NCI-H82 (cell line): ENCODE measurements at regions not wholly inside any gene's neighbourhood (a gene's known extent, or its start where the extent isn't known, plus 50 kb on each side); places are given as distances from the start of the nearest gene placed in this dataset.

Source experiments
- DNase-seq: peaks from one replicate; lab custom pipeline; 2025; lab: John Stamatoyannopoulos, UW

GRCh38 chr3:194837457-194838127 is 151.9 kb downstream of the FAM43A start:
- DNase-seq = no peak

DNA sequence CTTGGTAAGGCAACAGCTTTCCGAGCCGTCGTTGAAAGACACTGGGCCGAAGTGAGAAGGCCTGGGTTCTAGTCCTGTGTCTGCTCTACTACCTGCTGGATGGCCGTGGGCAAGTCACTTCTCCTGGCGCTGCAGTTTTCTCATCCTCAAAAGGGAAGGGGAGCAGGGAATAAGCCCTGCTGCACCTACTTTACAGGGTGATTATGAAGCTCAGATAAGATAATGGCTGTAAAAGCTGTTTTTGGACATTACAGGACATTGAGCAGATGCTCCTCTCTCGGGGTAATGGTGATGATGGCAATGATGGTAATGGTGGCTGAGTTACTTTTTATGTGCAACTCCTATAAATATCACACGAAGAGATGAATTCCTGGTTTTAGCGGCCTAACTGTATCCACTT is 152.6 kb downstream of the FAM43A start:
- DNase-seq = no peak

DNA sequence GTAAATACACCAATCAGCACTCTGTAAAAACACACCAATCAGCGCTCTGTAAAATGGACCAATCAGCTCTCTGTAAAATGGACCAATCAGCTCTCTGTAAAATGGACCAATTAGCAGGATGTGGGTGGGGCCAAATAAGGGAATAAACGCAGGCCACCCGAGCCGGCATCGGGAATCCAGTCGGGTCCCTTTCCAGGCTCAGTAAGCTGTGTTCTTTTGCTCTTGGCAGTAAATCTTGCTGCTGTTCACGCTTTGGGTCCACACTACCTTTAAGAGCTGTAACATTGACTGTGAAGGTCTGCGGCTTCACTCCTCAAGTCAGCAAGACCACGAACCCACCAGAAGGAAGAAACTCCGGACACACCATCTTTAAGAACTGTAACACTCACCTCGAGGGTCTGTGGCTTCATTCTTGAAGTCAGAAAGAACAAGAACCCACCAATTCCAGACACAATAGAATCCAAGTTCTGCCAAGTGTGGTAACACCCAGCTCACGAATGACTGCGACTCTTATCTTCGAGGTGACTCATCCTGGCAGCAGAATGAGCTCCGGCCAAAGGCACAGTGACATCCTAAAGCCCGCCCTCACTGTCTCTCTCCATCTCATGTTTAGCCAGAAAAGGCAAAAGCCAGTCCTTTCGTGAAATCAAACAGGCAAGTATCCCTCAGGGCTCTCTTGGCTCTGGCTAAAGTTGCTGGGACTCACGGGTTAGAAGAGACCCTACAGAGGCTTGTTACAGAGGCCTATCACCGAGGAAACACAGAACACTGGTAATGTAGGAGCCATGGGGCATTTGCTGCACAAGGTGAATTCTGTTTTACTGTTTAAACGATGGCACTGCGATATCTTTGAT is 155.2 kb downstream of the FAM43A start:
- no peak for DNase-seq

- no peak for DNase-seq
These were observed 155.8 kb downstream of the FAM43A start for GRCh38 chr3:194841515-194841841.

- DNase-seq = no peak
These were observed 157.9 kb downstream of the FAM43A start for GRCh38 chr3:194843556-194843955.

GRCh38 chr3:194844046-194844445 is 158.4 kb downstream of the FAM43A start:
- no peak for DNase-seq

DNA sequence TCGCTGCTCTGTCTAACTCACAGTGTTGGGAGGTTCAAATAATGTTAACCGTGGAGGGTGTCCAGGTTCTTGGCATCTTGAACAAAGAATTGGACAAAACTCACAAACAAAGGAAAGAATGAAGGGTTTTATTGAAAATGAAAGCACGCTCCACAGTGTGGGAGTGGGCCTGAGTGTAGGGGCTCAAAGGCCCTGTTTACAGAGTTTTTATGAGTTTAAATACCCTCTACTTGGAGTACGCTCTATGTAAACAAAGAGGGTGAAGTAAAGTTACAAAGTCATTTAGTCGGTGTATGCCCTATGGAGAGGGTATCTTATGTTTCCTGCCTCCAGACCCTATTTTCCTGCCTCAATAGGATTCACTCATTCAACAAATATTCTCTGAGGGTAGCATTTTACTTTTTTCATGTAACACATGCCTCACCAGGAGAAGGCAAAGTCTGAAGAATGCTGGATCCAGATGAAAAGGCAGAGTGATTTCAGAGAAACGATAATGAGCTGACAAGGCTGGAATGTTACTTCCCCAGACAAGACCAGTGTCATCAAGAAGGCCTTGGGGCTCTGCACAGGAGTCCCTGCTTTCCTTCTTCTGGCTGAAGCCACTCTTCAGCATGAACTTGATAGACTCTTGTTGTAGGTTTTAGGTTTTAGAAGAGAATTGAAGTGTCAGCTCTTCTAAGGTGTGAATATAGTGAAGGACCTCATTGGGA is 163.6 kb downstream of the FAM43A start:
- no peak for DNase-seq

DNA sequence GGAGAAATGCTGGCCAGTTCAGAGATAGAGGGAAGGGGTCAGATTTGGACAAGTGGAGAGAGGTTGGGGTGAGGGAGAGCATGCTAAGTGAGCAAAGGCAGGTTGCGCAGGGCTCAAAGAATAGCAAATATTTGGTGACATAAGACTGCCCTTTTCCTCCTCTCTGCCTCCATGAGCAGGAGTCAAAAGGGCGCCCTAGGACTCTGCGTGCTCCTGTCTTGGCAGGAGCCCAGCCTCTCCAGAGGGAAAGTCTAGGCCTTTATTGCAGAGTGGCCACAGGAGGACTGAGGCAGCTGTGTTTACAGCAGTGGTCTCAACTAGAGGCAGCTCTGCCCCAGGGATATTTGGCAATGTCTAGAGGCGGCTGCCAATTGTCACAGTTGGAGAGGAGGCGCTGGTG is 165.6 kb downstream of the FAM43A start:
- DNase-seq = no peak

- DNase-seq = no peak
These were observed 166.3 kb downstream of the FAM43A start for GRCh38 chr3:194851941-194852340.

DNA sequence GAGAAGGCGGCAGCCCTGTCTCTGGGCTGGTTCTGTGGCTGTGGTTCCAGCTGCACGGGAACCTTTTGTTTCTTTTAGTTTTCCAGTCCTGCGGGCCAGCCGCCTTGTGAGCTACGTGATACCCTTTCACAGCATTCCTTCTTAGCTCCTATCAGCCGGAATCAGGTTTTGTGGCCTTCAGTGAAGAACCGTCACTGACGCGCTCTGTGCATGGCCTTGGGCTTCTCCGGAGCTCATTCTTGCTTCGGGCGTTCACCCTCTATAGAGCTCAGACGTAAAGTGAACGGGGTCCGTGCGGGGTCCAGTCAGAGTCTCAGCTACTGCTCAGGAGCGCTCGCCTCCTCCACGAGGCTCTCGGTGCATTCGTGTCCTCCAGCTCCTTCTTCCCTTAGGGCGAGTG is 166.7 kb downstream of the FAM43A start:
- no peak for DNase-seq

DNA sequence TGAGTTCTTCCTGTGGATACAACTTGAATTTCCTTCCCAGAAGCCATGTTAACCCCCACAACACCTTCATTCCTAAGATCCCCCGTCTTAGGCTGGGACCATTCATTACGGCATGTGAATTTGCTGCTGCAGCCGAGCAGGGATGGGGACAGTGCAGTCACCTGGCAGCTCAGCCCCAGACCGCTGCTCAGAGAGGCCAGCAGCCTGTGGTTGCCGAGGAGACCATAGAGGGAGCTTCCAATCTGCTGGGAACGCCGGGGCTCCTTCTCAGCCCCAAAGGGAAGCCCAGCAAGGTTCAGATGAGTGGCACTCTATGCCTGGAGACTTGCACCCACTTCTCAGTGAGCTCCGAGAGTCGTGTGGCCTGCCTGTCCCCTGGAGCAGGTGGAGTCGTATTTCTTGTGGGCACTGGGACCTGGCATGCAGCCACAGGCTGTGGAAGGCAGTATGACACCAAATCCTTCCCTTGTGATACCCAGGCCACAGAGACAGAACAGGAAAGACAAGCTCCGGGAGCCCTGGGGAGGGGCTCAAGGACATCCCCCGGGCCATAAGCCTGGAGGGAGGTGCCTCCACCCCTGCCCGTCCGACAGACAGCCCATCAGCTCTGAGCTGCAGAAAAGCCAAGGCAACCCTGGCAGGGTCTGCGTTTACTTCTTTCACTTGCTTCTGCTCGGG is 167.3 kb downstream of the FAM43A start:
- DNase-seq = no peak

DNA sequence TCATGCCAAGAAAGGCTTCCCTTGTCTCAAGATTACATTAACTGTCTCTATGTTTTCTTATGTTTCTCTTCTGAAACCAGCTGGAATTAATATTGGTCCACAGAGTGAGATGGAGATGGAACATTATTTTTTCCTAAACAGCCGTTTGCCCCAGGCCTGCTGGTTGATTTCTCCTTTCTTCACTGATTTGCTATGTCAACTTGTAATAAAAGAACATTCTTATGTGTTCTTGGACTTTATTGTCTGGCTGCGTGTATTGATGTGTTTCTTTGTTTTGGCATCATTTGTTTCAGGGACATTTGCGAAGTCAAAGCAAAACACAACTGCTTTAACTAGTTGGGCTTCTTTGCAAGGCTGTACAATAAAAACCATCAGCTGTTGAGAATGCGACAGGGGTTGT is 168.5 kb downstream of the FAM43A start:
- DNase-seq = no peak

GRCh38 chr3:194854659-194855390 is 169.1 kb downstream of the FAM43A start:
- DNase-seq = no peak

GRCh38 chr3:194856296-194856695 is 170.6 kb downstream of the FAM43A start:
- no peak for DNase-seq

GRCh38 chr3:194857469-194858113 is 171.9 kb downstream of the FAM43A start:
- DNase-seq = no peak

- DNase-seq = no peak
These were observed 172.7 kb downstream of the FAM43A start for GRCh38 chr3:194858382-194858781.

GRCh38 chr3:194860725-194861124 is 175.0 kb downstream of the FAM43A start:
- DNase-seq = no peak

DNA sequence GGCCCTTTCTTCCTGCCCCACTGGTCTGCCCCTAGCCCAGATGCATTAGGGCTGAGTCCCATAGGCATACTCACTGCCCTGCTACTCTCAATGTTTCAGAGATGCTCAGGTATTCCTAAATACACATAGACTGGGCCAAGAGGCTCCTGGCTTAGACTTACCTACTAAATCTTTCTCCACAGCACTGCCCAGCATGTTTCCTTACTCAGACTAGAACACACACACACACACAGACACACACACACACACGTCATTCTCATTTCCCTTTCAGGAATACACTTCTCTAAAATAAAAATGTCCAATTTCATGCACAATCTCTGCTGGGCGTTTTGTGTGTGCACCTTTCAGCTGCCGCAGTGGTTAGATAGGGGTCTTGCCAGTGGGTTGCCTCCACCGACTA is 175.7 kb downstream of the FAM43A start:
- no peak for DNase-seq

GRCh38 chr3:194865061-194865460 is 179.4 kb downstream of the FAM43A start:
- no peak for DNase-seq

DNA sequence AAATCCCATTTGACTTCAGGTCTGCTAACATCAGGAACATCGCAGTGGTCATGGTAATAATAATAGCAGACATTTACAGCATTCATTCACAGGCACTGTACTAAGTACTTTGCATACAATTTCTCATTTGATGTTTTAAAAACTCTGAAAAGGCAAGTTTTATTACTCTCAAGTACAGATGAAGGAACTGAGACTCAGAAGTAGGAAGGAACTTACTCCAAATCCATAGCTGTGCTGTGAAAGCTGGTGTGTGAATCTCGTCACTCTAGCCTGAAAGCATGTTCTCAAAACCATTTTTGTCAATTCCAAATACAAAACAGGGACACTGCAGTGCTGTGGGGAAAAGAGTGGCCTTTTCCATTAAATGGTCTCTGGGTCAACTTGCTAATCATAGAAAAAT is 179.9 kb downstream of the FAM43A start:
- no peak for DNase-seq

- no peak for DNase-seq
These were observed 180.6 kb downstream of the FAM43A start for GRCh38 chr3:194866236-194866635.
